ENCODE measurements at regions not wholly inside any gene's neighbourhood (a gene's known extent, or its start where the extent isn't known, plus 50 kb on each side); places are given as distances from the start of the nearest gene placed in this dataset.

- no peaks in the 10 kb centered on the region for H3K4me1 ChIP-seq (replicated peaks in 1 of 2; ENCODE audit: control insufficient read depth in 2 of 2, insufficient read depth in 2 of 2, low read length in 2 of 2)
- no peaks in the 10 kb centered on the region for H4K20me1 ChIP-seq (replicated peaks; ENCODE audit: control insufficient read depth, insufficient read depth, low read length)
- H3K4me3 ChIP-seq = no peak overlapping the region
- no peaks in the 10 kb centered on the region for H3K9me1 ChIP-seq (ENCODE audit: control insufficient read depth, insufficient read depth, low read length)
- ATAC-seq = no peak
- H3K36me3 ChIP-seq (ENCODE audit: control insufficient read depth, insufficient read depth, low read length) = no peaks in the 10 kb centered on the region
- ChIA-PET CTCF (ENCODE audit: low intra/inter-chr PET ratio) (no interaction called here), POLR2A (no interaction called here)
- TF ChIP-seq TAF1 (IDR thresholded peaks at IDR 0.05; ENCODE audit: control insufficient read depth, extremely low read depth, insufficient read depth, low read length, severe bottlenecking) (no peak), ZNF584 (CRISPR knock-in tag; IDR thresholded peaks at IDR 0.05; ENCODE audit: low read depth) (no peak), SIN3A (IDR thresholded peaks at IDR 0.05; ENCODE audit: borderline replicate concordance in 2 of 2, control insufficient read depth in 1 of 2, low read depth in 2 of 2, low read length in 2 of 2) (no peak), ESRRB (CRISPR knock-in tag; IDR thresholded peaks at IDR 0.05; ENCODE audit: borderline replicate concordance) (no peak), ZFP1 (CRISPR knock-in tag; IDR thresholded peaks at IDR 0.05) (no peak), STAG1 (CRISPR knock-in tag; IDR thresholded peaks at IDR 0.05; ENCODE audit: borderline replicate concordance) (no peak)
- no peak overlapping the region for H3K9ac ChIP-seq (ENCODE audit: insufficient read depth in 1 of 2, low read depth in 2 of 2, low read length in 2 of 2)
- WGBS (ENCODE audit: insufficient coverage, low coverage, missing lambda C conversion rate) = 0% methylated on average over 2 of the region's 2 CpGs
- in situ Hi-C loops (cut with MboI) = no loop called here
- H3K27ac ChIP-seq (ENCODE audit: extremely low read depth, low read depth, low read length) = no peak overlapping the region
- H3K27me3 ChIP-seq (ENCODE audit: control insufficient read depth in 2 of 2, insufficient read depth in 2 of 2, low read length in 2 of 2) = no peaks in the 10 kb centered on the region
- BruUV-seq (replicated peaks) = no TSS peak
- no peak overlapping the region for H3K4me2 ChIP-seq (ENCODE audit: insufficient read depth, low read length)
- no peaks in the 10 kb centered on the region for H3K9me3 ChIP-seq (replicated peaks; ENCODE audit: control insufficient read depth, insufficient read depth, low read depth, low read length)
- no peak overlapping the region for H2AFZ ChIP-seq (ENCODE audit: low read depth, low read length)
- intact Hi-C loops (cut with micrococcal nuclease) = no loop called here
- DNase-seq (ENCODE audit: extremely low read depth in 1 of 4, low spot score in 3 of 4) = no peak
- no peaks in the 10 kb centered on the region for H3K79me2 ChIP-seq (ENCODE audit: control insufficient read depth, insufficient read depth, low read length)
- no peak for FAIRE-seq
Observed at GRCh38 chr11:109229682-109230081, 192.3 kb upstream of the C11orf87 start.

DNA sequence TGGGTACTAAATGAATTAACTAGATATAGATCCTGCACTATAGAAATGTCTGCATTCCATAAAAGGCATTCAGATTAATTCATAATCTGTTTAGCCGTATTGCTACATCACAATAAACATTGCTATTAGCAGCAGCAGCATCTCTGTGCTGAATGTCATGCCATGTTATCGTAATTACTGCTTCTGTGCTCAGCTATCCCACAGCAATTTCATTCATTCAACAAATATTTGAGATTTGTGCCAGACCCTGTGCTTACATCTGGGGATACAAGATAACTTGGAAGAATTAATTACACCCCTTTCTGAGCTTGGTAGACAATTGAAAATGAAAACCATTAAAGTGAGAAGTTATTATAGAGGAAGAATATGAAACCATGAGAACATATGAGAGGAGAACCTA, 185.8 kb upstream of the C11orf87 start:
- no TSS peak for BruUV-seq (replicated peaks)
- DNase-seq (ENCODE audit: extremely low read depth in 1 of 4, low spot score in 3 of 4) (no peak), ATAC-seq (no peak), FAIRE-seq (no peak)
- H3K9me1 ChIP-seq (ENCODE audit: control insufficient read depth, insufficient read depth, low read length) = no peaks in the 10 kb centered on the region
- no peaks in the 10 kb centered on the region for H3K27me3 ChIP-seq (ENCODE audit: control insufficient read depth in 2 of 2, insufficient read depth in 2 of 2, low read length in 2 of 2)
- 0% methylated on average over 2 of the region's 2 CpGs for WGBS (ENCODE audit: insufficient coverage, low coverage, missing lambda C conversion rate)
- H3K4me3 ChIP-seq = no peak overlapping the region
- H4K20me1 ChIP-seq (replicated peaks; ENCODE audit: control insufficient read depth, insufficient read depth, low read length) = no peaks in the 10 kb centered on the region
- in situ Hi-C loops (cut with MboI) = no loop called here
- no peaks in the 10 kb centered on the region for H3K79me2 ChIP-seq (ENCODE audit: control insufficient read depth, insufficient read depth, low read length)
- H3K4me2 ChIP-seq (ENCODE audit: insufficient read depth, low read length) = no peak overlapping the region
- H3K27ac ChIP-seq (ENCODE audit: extremely low read depth, low read depth, low read length) = no peak overlapping the region
- H3K4me1 ChIP-seq (replicated peaks in 1 of 2; ENCODE audit: control insufficient read depth in 2 of 2, insufficient read depth in 2 of 2, low read length in 2 of 2) = no peaks in the 10 kb centered on the region
- no peaks in the 10 kb centered on the region for H3K36me3 ChIP-seq (ENCODE audit: control insufficient read depth, insufficient read depth, low read length)
- H3K9ac ChIP-seq (ENCODE audit: insufficient read depth in 1 of 2, low read depth in 2 of 2, low read length in 2 of 2) = no peak overlapping the region
- intact Hi-C loops (cut with micrococcal nuclease) = no loop called here
- ChIA-PET CTCF (ENCODE audit: low intra/inter-chr PET ratio) (no interaction called here), POLR2A (no interaction called here)
- no peak overlapping the region for H2AFZ ChIP-seq (ENCODE audit: low read depth, low read length)
- H3K9me3 ChIP-seq (replicated peaks; ENCODE audit: control insufficient read depth, insufficient read depth, low read depth, low read length) = no peaks in the 10 kb centered on the region; the same call in 1 of the 2 replicates
- TF ChIP-seq TCFL5 (CRISPR knock-in tag; conservative IDR thresholded peaks at IDR 0.05) (no peak), TAL1 (IDR thresholded peaks at IDR 0.05) (no peak), AFF4 (CRISPR knock-in tag; IDR thresholded peaks at IDR 0.05) (no peak), RUNX1 (IDR thresholded peaks at IDR 0.05; ENCODE audit: low read depth) (no peak), ZEB2 (IDR thresholded peaks at IDR 0.05) (no peak), U2AF2 (optimal IDR thresholded peaks at IDR 0.05; ENCODE audit: low read depth, low read length) (no peak)
- TF ChIP-seq, protein P1, sequence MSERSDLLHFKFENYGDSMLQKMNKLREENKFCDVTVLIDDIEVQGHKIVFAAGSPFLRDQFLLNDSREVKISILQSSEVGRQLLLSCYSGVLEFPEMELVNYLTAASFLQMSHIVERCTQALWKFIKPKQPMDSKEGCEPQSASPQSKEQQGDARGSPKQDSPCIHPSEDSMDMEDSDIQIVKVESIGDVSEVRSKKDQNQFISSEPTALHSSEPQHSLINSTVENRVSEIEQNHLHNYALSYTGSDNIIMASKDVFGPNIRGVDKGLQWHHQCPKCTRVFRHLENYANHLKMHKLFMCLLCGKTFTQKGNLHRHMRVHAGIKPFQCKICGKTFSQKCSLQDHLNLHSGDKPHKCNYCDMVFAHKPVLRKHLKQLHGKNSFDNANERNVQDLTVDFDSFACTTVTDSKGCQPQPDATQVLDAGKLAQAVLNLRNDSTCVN (CRISPR knock-in tag; IDR thresholded peaks at IDR 0.05) = no peak
